Activated gamma-delta T cell (primary cell): ENCODE measurements at regions not wholly inside any gene's neighbourhood (a gene's known extent, or its start where the extent isn't known, plus 50 kb on each side); places are given as distances from the start of the nearest gene placed in this dataset.
"Not testable (repeated sequence)": the region's sequence is repeated elsewhere in the genome, so short reads cannot be mapped to it uniquely, and the experiment has no call there.

Experiments
- DNase-seq: peaks from one replicate; lab custom pipeline; 2025; lab: John Stamatoyannopoulos, UW

DNA sequence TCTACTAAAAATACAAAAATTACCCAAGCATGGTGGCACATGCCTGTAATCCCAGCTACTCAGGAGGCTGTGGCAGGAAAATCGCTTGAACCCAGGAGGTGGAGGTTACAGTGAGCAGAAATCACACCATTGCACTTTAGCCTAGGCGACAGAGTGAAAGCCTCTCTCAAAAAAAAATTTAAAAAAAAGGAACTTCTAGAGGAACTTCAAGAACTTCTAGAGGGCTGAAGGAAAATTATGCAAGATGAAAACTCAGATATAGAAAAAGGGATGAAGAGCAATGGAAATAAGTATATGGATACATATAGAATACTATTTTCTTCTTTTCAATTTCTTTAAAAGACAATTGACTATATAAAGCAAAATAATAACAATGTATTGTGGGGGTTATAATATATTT is 51.2 kb upstream of the PRR5 start:
- DNase-seq = no peak

GRCh38 chr22:44648821-44649565 is 53.0 kb upstream of the PRR5 start:
- no peak for DNase-seq

- no peak for DNase-seq
Measured at GRCh38 chr22:44648085-44648820, 53.8 kb upstream of the PRR5 start.

- no peak for DNase-seq
Measured at GRCh38 chr22:44647141-44647540, 54.9 kb upstream of the PRR5 start.

DNA sequence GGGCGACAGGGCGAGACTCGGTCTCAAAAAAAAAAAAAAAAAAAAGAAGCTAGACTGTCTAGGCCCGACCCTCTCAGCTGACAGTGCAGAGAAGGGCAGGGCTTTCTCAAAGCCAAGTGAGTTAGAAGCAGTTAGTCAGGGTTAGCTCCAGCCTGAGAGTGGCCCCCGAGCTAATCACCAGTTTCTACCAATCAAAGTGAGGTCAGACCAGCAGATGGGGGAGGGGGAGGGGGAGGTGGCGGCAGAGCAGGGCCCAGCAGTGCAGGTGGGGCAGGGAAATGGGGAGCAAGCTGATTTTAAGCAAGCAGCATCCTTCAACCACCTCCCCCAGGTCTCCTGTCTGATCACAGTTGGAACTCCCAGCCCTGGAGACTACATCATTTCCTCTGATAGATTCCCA is 55.3 kb upstream of the PRR5 start:
- DNase-seq = no peak

- no peak for DNase-seq
Measured at GRCh38 chr22:44646141-44646540, 55.9 kb upstream of the PRR5 start.

GRCh38 chr22:44645531-44645930 is 56.5 kb upstream of the PRR5 start:
- DNase-seq = no peak

GRCh38 chr22:44645083-44645482 is 56.9 kb upstream of the PRR5 start:
- DNase-seq = no peak

DNA sequence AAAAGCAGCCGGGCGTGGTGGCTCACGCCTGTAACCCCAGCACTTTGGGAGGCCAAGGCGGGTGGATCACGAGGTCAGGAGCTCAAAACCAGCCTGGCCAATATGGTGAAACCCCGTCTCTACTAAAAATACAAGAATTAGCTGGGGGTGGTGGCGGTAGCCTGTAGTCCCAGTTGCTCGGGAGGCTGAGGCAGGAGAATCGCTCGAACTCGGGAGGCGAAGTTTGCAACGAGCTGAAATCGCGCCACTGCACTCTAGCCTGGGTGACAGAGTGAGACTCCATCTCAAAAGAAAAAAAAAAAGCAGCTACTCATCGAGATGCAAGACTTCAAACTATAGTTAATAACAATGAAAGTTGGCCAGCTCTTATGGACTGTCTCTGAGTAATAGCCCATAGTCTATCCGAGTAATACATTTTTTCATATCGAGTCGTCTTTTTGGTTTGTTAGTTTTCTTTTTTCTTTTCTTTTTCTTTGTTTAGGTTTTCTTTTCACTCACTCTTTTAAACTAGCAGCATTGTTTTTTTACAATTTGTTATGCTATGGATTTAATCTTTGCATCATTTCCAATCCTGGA is 58.4 kb upstream of the PRR5 start:
- DNase-seq = not testable (repeated sequence)

GRCh38 chr22:44642096-44642644 is 59.8 kb upstream of the PRR5 start:
- no peak for DNase-seq

- DNase-seq = no peak
Measured at GRCh38 chr22:44640618-44641155, 61.3 kb upstream of the PRR5 start.

DNA sequence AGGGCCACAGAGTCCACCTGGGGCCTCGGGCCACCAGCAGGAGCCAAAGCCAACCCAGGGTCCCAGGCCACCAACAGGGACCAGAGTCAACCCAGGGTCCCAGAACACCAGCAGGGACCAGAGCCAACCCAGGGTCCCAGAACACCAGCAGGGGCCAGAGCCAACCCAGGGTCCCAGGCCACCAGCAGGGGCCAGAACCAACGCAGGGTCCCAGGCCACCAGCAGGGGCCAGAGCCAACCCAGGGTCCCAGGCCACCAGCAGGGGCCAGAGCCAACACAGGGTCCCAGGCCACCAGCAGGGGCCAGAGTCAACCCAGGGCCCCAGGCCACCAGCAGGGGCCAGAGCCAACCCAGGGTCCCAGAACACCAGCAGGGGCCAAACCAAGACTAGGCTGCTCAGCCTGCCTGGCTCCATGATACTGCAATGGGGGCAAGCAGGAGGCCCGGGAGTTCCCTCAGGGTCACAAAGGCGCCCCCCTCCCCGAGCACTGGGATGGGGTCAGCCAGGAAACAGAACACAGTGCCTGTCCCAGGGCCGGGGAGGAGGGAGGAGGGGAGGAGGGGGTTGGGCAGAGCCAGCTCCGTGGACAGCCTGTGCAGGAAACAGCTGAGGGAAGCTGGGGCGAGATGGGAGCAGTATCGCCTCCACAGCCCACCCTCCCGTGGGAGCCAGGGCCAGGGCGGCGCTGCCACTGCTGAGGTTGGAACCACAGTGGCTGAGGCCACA is 62.0 kb upstream of the PRR5 start:
- DNase-seq = no peak

DNA sequence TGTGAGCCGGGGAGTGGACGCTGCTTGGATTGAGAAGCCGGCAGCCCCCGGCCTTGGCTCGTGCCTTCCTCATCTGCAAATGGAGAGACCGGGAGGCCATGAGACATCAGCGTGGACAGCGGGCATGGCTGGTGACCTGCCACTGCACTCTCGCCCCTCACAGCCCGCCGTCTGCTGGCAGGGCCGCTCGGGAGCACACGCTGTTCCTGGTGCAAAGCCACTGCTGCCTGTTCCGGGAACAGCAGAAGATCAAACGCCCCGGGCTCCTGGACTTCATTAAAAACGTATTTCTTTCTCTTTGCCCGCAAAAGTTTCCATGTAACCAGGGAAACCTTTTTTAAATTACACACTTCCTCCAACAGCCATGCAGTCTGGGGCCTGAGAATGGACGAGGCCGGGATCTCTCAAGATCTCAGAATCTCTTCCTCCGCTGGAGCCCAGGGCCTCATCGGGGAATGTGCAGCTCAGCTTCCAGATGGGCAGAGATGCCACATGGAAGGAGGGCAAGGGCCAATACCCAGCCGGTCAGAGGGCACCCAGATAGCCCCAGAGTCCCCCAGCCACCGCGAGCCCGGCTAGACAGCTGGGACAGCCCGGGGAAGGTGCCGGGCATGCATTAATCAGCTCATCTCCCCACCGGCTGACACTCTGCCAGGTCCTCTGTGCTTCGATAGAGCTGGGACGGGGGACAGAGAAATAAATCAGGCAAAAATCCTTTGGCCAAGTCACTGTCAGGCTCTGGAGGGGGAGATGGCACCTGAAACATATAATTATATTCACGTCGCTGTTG is 62.8 kb upstream of the PRR5 start:
- DNase-seq = no peak

DNA sequence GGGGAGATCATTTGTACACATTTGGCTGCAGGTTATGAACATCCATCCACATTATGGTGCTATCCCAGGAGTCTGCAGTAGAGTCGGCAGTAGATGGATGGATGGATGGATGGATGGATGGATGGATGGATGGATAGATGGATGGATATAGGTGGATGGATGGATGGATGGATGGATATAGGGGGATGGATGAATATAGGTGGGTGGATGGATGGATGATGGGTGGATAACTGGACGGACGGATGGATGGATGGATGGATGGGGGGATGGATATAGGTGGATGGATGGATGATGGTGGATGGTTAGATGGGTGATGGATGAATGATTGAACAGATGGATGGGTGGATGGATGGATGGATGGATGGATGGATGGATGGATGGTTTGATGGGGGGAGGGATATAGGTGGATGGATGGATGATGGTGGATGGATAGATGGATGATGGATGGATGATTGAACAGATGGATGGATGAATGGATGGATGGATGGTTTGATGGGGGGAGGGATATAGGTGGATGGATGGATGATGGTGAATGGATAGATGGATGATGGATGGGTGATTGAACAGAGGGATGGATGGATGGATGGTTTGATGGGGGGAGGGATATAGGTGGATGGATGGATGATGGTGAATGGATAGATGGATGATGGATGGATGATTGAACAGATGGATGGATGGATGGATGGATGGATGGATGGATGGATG is 65.3 kb upstream of the PRR5 start:
- not testable (repeated sequence) for DNase-seq

GRCh38 chr22:44635567-44635966 is 66.4 kb upstream of the PRR5 start:
- DNase-seq = not testable (repeated sequence)

- no peak for DNase-seq
Measured at GRCh38 chr22:44634426-44635321, 67.3 kb upstream of the PRR5 start.

DNA sequence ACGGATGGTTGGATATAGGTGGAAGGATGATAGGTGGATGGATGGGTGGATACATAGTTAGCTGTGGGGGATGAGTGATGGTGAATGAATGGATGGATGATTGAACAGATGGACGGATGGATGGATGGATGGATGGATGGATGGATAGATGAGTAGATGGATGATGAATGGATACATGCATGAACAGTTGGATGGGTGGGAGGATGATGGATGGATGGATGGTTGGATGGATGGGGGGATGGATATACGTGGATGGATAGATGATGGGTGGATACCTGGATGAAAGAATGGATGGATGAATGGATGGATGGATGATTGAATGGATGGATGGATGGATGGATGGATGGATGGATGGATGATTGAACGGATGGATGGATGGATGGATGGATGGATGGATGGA is 68.4 kb upstream of the PRR5 start:
- no peak for DNase-seq

DNA sequence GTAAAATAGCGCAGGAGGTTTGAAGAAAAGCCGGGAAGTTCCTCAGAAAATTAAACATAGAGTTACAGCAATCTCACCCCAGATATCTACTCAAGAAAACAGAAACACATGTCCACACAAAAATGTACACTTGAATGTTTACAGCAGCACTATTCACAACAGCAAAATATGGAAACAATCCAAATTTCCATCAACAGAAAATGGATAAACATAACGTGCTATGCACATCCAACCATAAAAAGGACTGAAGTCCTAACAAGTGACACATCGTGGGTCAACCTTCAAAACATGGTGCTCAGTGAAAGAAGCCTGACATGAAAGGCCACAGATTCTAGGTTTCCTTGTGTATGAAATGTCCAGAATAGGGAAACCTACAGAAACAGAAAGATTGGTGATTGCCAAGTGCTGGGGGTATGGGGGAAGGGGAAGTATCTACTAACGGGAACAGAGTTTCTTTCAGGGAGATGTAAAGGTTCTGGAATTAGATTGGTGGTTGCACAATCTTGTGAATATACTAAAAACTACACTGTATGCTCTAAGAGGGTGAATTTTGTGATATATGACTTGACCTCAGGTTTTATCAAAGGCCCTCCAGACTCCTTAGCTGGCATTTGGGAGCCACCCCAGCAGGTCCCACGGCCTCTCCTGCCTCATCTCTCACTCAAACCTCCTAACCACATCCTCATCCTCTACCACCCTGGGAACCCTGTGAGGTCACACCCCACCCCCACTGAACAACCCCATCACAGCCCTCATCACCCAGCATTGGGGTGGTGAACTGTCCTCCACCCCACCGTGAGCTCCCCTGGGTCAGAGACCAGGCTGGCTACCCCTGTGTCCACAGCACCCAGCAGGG is 69.2 kb upstream of the PRR5 start:
- DNase-seq = no peak
